GM19023 (cell line): ENCODE measurements at regions not wholly inside any gene's neighbourhood (a gene's known extent, or its start where the extent isn't known, plus 50 kb on each side); places are given as distances from the start of the nearest gene placed in this dataset.

ENCODE experiments used
- ATAC-seq: cut with Tn5 transposase; IDR thresholded peaks from one replicate; pipeline ENCODE4 v1.9.1; 2021; ENCODE audit warnings: mild to moderate bottlenecking, moderate library complexity; ENCODE audit not compliant: unreplicated experiment

DNA sequence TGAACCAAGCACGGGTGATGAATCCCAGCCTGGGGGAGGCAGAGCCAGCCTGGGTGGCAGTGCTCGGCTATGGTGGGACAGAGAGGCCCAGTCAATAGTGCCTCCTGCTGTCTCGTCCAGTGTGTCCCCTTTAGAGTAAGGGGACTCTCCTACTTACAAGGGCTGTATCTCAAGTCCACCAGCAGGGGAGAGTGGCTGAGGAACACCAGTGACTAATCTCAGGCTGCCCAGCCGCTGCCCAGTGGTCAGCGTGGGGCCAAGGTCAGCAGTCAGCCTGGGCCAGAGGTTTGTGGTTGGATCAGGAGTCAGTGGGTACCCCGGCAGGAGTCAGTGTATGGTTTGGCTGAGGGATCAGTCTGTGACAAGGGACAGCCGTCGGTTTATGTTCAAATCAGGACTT lies 109.2 kb upstream of the RUNX3 start:
- ATAC-seq: no peak

DNA sequence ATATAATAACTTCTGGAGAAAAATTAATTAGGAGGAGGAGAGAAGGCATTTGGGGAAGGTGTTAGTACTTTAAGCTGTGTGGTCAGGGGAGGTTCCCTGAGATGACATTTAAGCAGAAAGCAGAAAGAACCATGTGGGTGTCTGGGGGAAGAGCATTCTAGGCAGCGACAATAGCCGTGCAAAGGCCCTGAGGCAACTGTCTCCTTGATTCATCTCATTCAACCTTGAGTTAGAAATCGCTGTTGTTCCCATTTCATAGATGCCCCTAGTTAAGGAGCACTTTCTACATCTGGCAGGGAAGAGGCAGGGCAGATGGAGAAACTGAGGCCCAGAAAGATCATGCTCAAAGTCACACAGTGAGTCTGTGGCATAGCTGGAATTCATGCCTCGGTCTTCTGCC lies 108.6 kb upstream of the RUNX3 start:
- ATAC-seq: no peak

DNA sequence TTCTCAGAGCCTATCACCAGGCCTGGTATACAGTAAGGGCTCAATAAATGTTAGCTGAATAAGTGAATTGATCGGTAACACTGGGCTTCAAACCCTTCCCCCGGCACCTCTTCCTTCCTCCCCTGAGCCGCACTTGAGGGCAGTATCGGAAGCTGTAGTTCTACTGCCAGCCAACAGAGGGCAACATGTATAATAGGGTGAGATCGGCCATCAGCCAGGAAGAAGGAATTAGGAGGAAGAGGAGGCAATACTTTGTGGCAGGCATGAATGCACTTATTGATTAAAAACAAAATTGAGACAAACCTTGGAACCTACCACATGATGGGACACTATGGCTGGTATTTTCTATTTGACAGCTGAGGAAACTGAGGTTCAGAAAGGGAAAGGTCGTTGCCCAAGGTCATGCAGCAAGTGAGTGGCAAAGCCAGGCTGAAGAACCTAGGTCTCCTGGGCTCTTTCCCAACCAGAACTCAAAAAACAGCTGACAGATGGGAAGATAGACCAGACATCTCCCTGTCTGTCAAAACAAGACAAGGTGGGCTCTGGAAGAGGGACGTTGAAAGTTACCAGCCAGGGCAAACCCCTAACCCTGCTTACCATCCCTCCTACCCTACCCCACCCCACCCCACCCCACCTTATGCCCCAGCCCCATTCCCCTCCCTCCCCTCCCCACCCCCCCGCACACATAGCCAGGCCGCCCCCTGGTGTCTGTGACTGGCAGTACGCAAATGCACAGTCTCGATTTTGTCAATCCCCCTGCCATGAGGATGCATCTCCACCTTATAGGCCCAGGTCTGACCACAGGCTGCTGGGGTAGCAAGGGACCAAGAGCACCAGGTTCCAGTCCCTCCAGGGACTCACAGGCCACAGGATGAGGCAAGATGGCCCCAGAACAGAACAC lies 107.3 kb upstream of the RUNX3 start:
- no peak for ATAC-seq

DNA sequence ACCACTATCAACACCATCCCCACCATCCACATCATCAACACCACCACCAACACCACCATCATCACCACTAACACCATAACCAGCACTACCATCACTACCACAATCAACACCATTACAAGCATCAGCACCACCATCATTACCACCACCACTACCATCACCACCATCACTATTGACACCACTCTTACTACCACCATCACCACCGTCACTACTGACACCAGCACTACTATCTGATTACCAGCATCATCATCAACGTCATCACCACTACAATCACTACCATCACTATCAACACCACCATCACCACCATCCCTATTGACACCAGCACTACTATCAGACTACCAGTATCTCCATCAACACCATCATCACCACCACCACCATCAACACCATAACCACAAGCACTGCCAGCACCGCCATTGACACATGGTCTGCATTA lies 106.1 kb upstream of the RUNX3 start:
- no peak for ATAC-seq

DNA sequence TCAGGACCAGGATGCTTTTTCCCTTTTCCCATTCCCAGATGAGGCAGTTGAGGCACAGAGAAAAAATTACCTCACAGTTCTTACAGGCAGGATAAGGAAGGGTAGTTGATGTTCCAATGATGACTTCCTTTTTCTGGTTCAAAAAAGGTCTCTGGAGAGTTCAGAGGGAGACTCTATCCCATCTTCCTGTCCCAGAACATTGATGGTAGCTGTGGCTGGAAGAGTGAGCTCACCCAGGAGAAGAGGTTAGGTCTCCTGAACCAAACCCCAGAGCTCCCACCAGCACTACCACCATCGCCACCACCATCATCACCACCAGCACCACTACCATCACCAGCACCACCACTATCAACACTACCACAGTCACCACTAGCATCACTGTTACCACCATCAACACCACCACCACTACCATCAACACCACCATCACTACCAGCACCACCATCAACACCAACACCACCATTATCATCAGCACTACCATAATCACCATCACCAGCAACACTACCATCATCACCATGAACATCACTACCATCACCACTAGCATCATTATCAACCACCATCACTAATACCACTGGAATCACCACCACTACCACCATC lies 105.5 kb upstream of the RUNX3 start:
- ATAC-seq: no peak

DNA sequence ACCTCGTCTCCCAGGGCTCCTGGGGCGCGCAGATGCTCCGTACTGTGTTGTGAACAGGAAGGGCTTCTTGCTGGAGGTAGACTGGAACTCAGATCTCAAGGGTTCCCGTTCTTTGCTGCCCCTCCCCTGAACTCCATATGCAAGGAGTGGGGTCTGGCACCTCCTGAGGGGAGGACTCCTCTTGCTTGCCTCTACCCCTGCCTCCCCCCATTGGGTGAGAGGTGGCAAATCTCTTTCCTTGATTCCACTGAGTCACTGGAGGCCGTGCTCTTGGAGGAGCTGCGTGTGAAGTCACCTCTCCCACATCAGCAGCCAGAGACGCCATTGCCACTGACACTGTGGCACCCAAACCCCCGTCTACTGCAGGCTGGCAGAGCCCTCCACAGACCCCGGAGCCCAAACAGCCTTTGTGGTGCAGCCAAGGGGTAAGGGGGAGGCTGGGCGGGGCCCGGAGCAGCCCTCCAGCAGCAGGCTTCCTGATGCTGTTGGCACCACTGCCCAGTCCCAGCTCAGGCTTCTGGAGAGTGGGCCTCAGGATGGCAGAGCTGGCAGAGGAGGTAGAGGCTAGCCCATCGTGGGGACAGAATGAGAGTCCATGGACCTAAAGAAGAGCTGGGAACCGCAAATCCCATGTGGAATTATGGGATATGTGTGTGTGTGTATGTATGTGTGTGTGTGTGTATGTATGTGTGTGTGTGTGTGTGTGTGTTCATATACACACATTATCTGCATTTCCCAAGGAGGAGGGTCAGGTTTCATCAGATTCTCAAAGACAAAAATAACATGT lies 104.9 kb upstream of the RUNX3 start:
- ATAC-seq: no peak

DNA sequence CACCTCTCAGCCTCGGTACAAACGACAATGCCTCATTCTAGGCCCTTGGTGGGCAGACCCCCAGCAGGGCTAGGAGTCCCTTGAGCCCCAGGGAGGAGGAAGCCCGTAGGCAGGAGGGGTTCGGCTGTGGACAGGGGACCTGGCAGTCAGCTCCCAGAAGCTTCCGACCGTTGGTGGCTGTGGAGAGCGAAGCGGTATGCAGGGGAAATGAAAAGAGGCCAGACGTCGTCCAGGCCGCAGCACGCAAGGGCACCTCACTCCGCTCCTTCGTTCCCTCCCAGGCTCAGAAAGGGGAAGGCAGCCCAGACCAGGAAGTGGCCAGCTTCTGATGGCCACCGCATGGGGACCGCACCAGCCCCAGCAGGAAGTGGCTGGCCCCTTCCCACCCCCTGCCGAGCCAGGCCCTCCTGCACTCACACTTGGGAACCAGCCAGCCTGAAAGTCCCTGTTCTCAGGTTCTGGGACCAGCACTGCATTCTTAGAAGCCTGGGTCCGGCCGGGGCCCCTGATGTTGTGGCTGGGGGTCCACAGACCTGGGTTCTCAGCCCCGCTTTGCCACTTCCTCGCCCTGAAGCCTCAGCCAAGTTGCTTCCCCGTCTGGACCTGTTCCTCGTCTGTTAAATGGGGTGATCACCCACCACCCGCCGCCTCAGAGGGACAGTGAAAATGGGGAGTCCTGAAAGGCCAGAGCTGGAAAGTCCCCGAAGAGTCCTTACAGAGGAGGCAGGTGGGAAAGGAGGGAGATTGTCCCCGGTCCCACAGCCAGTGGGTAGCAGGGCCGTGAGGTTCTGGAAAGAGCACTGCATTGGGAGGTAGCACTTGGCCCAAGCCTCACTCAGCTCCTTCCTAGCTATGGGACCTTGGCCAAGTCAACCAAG lies 104.0 kb upstream of the RUNX3 start:
- peak; percentile 36 for ATAC-seq

DNA sequence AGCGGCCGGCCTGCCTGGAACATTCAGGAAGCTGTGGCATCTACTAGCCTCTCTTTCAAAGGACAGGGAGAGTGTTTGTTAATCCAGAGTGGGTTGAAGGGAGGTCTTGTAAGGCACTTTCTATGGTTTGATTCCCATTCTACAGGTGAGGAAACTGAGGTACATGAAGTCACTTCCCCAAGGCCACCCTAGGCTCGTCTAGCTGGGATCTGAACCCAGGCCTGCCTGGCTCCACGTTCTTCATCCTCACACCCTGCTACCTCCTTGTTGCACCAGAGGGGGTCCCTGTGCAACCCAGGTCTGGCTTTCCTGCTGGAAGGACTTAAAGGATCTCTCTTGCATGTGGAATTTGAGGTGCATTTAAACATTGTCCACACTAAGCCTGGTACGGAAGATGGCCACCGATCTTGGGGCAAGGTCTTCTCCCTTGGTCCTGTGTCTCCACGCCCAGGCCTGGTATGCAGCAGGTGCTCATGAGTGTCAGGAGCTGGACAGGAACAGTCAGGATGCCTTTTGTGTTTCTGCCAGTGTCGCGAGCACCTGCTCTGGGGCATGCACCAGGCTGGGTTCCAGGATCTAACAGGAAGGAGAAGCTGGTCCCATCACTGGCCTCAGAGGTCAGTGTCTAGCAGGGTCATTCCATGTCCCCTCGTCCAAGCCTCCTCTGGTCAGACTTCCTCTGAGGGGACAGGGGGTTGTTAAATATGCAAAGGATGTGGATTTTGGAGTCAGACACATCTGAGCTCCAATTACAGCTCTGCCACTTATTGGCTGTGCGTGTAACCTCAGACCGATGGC lies 103.2 kb upstream of the RUNX3 start:
- no peak for ATAC-seq

DNA sequence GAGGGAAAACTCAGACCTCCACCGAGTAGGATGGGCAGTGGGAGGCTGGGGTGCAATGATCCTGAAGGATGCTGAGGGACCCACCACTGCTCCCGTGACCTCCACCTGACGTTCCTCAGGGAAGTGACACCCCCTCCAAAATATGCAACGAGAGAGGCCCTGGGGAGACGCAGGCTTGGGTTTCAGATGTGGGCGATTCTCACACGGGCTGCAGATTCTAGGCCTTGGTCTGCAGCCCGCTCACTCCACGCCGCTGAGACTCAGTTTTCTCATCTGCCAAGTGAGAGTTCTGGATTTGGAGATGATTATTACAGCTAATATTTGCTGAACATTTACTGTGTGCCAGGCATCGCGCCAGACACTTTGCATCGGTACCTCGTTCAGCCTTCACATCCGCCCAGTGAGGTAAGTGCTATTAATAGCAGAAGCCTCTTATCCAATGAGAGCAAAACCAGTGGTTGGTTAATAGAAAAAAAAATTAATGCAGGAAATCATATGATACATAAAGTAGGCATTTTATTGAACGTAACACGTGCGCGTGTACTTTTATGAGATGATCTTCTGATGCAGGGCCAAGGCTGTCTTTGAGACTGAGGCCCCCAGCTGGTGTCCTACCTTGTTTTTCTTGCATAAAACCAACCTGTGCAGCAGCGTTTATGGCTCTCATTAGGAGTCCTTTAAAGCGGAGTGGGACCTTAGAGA lies 102.0 kb upstream of the RUNX3 start:
- ATAC-seq: no peak

DNA sequence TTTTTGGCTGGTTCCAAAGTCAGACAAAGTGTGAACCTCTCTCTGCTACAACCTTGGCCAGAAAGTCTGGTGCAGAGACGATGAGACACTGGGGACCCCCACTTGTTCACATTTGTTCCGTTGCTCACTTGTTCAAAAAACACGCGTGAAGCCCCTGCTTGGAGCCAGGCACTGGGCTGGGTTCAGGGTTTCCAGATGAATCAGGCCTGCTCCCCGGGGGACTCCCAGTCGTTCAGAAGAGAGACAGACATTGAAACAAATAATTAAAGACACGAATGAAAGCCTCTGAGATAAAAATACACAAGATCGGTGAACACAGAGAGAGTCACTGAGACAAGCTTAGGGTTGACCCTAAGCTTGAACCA lies 101.5 kb upstream of the RUNX3 start:
- ATAC-seq: no peak

DNA sequence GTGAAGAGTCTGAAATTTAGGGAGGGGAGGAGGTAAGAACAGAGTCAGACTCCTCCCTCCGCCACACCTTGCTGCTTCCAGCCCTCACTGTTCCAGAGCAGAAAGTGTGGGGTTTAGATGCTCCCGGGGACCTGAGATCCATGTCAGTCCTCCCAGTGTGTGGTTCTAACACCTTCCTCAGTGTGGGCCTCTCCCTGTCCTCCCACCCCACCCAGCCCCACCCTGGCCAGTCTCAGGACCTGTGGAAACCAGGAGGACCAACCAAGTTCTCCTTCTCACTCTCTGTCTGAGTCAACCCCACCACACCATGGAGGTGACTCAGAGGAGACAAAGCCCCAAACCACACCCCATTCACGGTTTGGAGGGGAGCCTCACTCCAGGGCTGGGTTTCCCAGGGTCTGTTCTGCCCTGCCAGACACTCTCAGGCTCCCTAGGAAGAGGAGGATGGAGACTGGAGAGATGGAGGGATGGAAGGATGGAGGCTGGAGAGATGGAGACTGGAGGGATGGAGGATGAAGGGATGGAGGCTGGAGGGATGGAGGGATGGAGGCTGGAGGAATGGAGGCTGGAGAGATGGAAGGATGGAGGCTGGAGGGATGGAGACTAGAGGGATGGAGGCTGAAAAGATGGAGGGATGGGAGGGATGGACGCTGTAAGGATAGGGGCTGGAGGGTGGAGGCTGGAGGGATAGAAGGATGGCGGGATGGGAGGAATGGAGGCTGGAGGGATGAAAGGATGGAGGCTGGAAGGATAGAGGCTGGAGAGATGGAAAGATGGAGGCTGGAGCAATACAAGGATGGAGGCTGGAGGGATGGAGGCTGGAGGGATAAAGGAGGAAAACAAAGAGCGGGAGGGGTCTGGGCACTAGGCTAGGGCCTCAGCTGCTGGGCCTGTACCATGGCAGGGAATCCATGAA lies 100.9 kb upstream of the RUNX3 start:
- peak; percentile 38 for ATAC-seq

DNA sequence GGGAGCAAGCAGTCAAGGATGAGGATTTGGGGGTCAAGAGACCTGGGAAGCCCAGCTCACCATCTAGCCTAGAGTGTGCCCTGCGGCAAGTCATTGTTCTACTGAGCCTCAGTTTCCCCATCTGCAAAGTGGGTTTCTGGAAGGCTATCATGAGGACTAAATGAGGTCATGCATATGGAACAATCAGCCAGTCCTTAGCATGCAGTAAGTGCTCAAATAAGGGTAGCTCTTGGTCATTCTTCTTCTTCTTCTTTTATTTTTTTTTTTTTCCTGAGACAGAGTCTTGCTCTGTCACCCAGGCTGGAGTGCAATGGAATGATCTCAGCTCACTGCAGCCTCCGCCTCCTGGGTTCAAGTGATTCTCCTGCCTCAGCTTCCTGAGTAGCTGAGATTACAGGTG lies 99.9 kb upstream of the RUNX3 start:
- no peak for ATAC-seq

DNA sequence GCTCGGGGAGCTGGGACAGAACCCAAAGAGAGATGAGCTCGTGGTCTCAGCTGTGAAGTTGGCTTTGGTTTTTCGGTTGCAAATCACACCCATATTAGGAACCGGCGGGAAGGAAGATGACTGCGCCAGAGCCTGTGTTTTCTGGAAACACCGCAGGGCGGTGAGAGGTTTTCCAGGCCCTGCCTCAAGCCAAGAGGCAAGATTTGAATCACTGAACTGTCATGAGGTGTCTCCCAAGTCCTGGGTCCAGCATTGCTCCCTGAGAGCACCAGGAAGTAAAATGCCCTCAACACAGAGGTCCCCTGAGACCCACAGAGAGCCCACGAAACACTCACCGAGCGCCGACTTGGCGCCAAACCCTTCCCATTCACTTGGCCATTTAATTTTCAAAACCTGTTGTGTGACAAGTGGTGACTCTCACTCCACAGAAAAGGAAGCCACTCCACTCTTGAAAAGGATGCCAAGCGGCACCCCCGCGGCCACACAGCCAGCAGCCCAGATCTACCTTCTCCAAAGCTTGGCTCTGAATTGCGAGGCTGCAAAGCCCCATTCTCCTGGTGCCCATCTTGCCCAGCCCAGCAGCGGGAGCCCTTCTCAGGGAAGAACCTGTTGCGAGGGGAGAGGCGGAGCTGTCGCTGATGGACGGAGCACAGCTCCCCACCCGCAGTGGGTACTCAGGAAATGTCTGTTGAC lies 99.0 kb upstream of the RUNX3 start:
- no peak for ATAC-seq

DNA sequence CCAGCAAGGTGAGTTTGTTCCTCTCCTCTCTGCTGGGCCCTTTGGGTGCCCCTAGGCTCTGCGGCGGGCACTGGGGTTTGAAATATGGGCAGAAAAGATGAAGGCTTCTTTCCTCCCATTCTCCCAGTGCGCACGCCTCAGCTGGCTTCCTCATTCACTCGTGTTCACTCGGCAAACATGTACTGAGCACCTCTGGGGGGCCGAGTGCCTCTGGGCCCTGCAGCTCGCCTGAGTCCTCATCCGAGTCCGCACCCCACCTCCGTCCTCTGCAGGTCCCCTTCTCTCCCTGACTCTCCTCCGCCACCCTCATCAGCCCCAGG lies 98.5 kb upstream of the RUNX3 start:
- ATAC-seq: no peak

DNA sequence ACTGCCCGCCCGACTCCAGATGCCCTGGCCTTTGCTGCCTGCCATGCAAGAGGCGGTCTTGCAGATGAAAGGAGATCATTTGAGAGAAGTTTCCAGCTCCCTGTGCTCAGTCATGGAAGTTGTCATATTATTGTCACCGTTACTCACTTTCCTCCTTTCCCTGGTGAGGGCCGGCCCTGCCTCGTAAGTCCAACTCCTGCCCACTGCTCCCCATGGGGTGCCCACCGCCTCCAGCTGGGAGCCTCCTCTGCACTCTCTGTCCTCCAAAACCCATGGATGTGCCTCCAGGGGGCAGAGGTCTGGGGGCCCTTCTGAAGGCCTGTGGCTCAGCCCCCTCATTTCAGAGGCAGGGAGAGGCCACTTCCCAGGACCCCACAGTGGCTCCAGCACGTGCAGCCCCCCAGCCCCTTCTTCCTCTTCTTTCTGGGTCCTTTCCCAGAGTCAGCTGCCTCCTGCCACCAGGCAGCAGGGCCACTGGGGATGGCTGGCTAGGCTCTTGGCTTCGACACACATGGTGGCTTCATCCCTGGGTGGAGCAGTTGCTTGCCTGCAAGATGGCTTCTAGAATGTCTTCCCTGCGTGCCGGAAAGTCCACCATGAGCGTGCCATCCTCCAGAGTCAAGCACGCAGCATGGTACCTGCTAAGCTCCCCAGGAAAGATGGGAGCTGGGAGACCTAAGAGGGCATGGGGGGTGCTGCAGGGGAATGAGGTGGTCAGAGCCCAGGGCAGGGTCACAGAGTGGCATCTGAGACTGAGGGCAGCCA lies 97.9 kb upstream of the RUNX3 start:
- ATAC-seq: no peak

DNA sequence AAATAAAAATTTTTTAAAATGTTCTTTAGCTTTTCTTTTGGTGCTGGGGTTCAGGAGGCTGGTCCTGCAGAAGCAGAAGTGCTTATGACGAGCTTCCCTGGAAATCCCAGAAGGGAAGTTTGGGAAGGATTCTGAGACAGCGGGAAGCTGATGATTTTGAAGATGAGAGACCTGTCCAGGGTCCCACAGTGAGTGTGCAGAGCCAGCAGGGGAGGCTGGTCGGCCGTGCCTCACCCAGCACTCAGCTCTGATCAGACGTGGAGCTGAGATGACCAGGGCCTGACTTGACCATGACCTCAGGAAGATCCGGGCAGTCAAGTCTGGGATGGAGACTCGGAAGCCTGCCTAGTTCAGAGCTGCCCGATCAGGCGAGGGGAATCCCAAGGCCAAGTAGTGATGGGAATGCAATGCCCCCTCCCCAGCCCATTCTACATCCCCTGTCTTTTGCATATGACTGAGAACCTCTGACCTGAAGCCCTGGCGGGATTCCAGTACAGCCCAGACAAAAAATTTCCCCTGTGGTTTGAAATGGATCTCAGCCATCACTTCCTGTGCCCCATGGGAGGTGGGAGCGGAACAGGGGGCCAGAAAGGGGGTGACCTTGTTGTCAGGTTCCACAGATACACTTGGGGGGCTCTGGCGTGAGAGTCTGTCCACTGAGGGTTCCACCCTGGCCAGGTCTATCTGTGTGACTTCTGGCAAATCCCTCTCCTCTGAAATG lies 96.8 kb upstream of the RUNX3 start:
- no peak for ATAC-seq

DNA sequence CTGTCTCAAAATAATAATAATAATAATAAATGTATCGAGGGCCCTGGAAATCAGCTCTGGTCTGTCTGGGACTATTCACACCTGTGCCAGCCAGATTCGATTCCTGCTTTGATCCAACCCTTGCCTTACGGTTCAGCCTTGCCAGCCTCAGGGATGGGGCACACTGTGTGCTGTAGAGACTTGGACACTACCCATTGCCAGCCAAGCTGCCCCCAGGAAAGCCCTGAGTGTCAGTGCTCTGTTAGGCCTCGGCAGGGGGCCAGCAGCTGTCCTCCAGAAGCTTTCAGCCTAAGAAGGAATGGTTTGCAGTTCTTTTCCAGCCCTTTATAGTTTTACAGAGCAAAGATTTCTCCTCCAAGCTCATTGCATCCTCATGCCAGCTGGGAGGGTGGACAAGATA lies 96.2 kb upstream of the RUNX3 start:
- ATAC-seq: no peak
